ENCODE measurements at regions not wholly inside any gene's neighbourhood (a gene's known extent, or its start where the extent isn't known, plus 50 kb on each side); places are given as distances from the start of the nearest gene placed in this dataset.

DNA sequence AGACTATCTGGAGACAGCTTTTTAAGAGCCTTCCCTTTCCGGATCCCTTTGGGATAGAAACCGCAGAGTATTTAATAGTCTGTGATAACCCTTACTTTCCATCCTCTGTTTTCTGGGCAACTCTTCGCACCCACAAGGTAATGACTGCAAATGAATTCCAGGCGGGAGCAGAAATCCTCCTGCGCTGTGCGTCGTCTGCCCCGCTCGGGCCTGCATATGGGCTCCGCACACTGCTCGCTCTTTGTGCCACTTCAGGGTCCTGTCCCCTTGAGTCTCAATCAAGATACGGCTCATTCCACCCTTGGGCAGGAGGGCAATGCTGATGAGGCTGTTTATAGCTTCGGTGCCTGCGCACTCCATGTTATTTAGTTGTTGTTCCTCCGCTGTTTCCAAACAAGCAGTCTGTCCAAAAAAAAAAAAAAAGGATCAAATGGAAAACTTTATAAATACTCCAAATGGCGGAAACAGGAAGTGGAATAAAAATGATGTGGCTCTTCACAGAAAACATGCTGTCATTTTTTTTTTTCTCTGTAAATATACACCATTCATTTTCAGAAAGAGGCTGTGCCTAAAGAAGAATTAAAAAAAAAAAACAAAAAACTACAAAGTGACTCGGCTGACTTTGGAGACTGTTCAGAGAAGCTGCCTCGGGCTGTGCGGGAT, 169.6 kb upstream of the GMDS start:
- TF ChIP-seq, protein P1, sequence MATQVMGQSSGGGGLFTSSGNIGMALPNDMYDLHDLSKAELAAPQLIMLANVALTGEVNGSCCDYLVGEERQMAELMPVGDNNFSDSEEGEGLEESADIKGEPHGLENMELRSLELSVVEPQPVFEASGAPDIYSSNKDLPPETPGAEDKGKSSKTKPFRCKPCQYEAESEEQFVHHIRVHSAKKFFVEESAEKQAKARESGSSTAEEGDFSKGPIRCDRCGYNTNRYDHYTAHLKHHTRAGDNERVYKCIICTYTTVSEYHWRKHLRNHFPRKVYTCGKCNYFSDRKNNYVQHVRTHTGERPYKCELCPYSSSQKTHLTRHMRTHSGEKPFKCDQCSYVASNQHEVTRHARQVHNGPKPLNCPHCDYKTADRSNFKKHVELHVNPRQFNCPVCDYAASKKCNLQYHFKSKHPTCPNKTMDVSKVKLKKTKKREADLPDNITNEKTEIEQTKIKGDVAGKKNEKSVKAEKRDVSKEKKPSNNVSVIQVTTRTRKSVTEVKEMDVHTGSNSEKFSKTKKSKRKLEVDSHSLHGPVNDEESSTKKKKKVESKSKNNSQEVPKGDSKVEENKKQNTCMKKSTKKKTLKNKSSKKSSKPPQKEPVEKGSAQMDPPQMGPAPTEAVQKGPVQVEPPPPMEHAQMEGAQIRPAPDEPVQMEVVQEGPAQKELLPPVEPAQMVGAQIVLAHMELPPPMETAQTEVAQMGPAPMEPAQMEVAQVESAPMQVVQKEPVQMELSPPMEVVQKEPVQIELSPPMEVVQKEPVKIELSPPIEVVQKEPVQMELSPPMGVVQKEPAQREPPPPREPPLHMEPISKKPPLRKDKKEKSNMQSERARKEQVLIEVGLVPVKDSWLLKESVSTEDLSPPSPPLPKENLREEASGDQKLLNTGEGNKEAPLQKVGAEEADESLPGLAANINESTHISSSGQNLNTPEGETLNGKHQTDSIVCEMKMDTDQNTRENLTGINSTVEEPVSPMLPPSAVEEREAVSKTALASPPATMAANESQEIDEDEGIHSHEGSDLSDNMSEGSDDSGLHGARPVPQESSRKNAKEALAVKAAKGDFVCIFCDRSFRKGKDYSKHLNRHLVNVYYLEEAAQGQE (IDR thresholded peaks at IDR 0.05; ENCODE audit: insufficient read depth in 1 of 2, low read depth in 2 of 2, low read length in 1 of 2), result no peak
- TF ChIP-seq POLR2AphosphoS5 (IDR thresholded peaks at IDR 0.05; ENCODE audit: low read depth, low read length), result no peak

All from Panc1 (cell line).